ENCODE measurements at regions not wholly inside any gene's neighbourhood (a gene's known extent, or its start where the extent isn't known, plus 50 kb on each side); places are given as distances from the start of the nearest gene placed in this dataset.

GRCh38 chr6:170185175-170185978 lies 105.5 kb downstream of the DLL1 start:
- no peak overlapping the region for H3K27ac Mint-ChIP-seq
- TF ChIP-seq CTCF (conservative IDR thresholded peaks at IDR 0.05): no peak
- no peak overlapping the region for H3K4me3 Mint-ChIP-seq
- peaks cover 6% of the 10 kb centered on the region for H3K9me3 Mint-ChIP-seq
- H3K27me3 Mint-ChIP-seq: peaks cover 11% of the 10 kb centered on the region
- peak; percentile 56 for DNase-seq (ENCODE audit: extremely low spot score, unreplicated experiment)
- no peaks in the 10 kb centered on the region for H3K4me1 Mint-ChIP-seq (ENCODE audit: unreplicated experiment)
- no peaks in the 10 kb centered on the region for H3K36me3 Mint-ChIP-seq

GRCh38 chr6:170184316-170184715 lies 106.6 kb downstream of the DLL1 start:
- H3K9me3 Mint-ChIP-seq: peaks cover 6% of the 10 kb centered on the region
- peaks cover 7% of the 10 kb centered on the region for H3K27me3 Mint-ChIP-seq
- TF ChIP-seq CTCF (conservative IDR thresholded peaks at IDR 0.05): no peak
- DNase-seq (ENCODE audit: extremely low spot score, unreplicated experiment): peak; percentile 43
- no peaks in the 10 kb centered on the region for H3K36me3 Mint-ChIP-seq
- H3K4me3 Mint-ChIP-seq: no peak overlapping the region
- no peaks in the 10 kb centered on the region for H3K4me1 Mint-ChIP-seq (ENCODE audit: unreplicated experiment)
- no peak overlapping the region for H3K27ac Mint-ChIP-seq

GRCh38 chr6:170183521-170183920 lies 107.4 kb downstream of the DLL1 start:
- peaks cover 4% of the 10 kb centered on the region for H3K4me1 Mint-ChIP-seq (ENCODE audit: unreplicated experiment)
- no peak overlapping the region for H3K4me3 Mint-ChIP-seq
- TF ChIP-seq CTCF (conservative IDR thresholded peaks at IDR 0.05): no peak
- H3K36me3 Mint-ChIP-seq: no peaks in the 10 kb centered on the region
- H3K9me3 Mint-ChIP-seq: peaks cover 6% of the 10 kb centered on the region
- H3K27ac Mint-ChIP-seq: no peak overlapping the region
- DNase-seq (ENCODE audit: extremely low spot score, unreplicated experiment): peak; percentile 2
- H3K27me3 Mint-ChIP-seq: peaks cover 10% of the 10 kb centered on the region

- no peak overlapping the region for H3K27ac Mint-ChIP-seq
- peaks cover 6% of the 10 kb centered on the region for H3K9me3 Mint-ChIP-seq
- no peaks in the 10 kb centered on the region for H3K36me3 Mint-ChIP-seq
- DNase-seq (ENCODE audit: extremely low spot score, unreplicated experiment): peak; percentile 40
- no peak for TF ChIP-seq CTCF (conservative IDR thresholded peaks at IDR 0.05)
- H3K4me3 Mint-ChIP-seq: no peak overlapping the region
- peaks cover 4% of the 10 kb centered on the region for H3K4me1 Mint-ChIP-seq (ENCODE audit: unreplicated experiment)
- H3K27me3 Mint-ChIP-seq: peaks cover 10% of the 10 kb centered on the region
Measured at GRCh38 chr6:170182781-170183120, 108.1 kb downstream of the DLL1 start.

GRCh38 chr6:170182093-170182780 lies 108.6 kb downstream of the DLL1 start:
- H3K27ac Mint-ChIP-seq: no peak overlapping the region
- H3K4me1 Mint-ChIP-seq (ENCODE audit: unreplicated experiment): peaks cover 4% of the 10 kb centered on the region
- peak; percentile 29 for DNase-seq (ENCODE audit: extremely low spot score, unreplicated experiment)
- no peak overlapping the region for H3K4me3 Mint-ChIP-seq
- H3K9me3 Mint-ChIP-seq: peaks cover 6% of the 10 kb centered on the region
- TF ChIP-seq CTCF (conservative IDR thresholded peaks at IDR 0.05): no peak
- no peaks in the 10 kb centered on the region for H3K36me3 Mint-ChIP-seq
- H3K27me3 Mint-ChIP-seq: peaks cover 10% of the 10 kb centered on the region

All from type B pancreatic cell (in vitro differentiated cells).